Esophagus mucosa (tissue), 1 donor: ENCODE measurements at regions not wholly inside any gene's neighbourhood (a gene's known extent, or its start where the extent isn't known, plus 50 kb on each side); places are given as distances from the start of the nearest gene placed in this dataset.
"Not testable (repeated sequence)": the region's sequence is repeated elsewhere in the genome, so short reads cannot be mapped to it uniquely, and the experiment has no call there.

ENCODE experiments used
- ATAC-seq: fragments of 200-7000 bp; cut with Tn5 transposase; one replicate; pipeline ENCODE4 v1.9.1; 2020
- donor health status: DM: yes; HTN: yes; CAD: no.

DNA sequence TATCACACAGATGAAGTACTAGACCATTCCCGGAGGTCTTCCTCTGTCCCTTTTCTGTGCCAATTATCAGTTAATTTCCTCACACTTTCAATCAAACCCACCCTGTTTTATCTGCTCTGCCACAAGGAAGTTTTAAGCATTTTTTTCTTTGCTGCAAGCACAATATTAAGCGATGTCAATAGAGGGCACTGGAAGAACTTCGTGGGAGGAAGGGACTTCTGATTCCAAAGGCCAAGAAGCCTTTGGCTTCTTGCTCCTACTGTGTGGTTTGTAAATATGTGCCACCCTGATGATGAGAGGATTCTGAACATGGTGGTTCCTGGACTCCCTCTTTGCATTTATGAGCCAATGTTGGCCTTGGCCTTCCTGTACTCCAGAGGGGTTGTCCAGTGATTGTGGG, 1712.5 kb upstream of the C9orf72 start:
- ATAC-seq: no peak

DNA sequence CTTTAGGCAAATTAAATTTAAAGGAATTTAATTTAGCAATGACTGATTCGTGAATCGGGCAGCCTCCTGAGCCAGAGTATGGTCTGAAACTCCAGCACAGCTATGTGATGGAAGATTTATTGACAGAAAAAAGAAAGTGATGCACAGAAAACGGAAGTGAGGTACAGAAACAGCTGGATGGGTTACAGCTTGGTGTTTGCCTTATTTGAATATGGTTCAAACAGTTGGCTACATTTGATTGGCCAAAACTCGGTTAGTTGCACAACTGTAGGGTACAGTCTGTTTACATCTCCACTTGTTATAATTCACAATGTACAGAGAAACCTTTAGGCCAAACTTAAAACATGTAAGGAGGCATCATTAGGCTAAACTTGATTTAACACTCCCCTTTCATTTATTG, 1716.1 kb upstream of the C9orf72 start:
- no peak for ATAC-seq

DNA sequence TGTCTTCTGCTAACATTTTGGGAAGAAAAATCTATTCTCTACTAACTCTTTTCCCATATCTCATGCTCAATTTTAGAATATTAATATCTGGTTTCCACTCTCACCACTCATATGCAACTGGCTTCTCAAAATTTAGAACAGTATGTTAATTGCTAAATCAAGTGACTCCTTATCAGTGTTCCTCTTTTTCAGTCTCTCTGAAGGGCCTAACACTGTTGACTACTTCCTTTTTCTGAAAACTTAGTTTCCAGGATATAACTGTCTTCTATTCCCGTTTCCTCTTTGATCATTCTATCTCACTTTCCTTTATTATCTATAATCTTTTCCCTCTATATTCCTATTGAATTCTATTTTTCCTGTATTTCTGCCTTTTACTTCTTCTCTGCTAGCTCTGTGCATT, 1717.2 kb upstream of the C9orf72 start:
- no peak for ATAC-seq

DNA sequence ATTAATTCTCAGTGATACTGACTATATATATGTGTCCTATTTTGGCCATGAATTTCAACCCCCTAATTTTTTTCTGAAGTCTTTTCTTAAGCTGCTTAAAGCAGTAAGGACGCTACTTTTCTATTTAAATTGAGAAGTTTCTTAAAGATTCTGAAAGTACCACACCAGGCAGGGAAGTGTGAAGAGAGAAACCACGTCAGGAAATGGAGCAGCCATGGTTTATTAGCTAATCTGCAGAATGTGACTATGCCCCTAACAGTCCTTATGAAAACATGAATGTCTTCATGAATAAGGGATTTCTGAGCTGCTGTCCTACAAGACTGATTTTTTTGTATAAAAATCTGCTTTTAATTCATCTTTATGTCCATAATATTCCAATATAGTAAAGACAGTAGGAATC, 1724.3 kb upstream of the C9orf72 start:
- ATAC-seq: no peak

DNA sequence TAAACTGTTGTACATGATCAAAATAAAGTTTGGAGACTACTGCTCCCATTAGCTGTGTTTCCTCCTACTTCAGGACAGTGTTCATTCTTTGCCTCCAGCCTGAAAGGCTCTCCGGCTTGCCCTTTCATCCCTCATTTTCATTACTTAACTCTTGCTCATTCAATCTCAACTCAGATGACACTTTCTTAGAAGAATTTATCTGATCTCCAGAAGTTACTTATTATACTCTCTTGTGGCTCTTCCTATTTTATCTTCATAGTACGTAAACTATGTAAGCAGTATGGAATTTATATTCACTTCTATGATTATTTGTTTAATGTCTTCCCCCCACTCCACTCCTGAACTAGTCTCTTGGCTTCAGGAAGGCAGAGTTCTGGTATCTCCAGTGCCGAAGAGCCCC, 1737.9 kb upstream of the C9orf72 start:
- no peak for ATAC-seq

DNA sequence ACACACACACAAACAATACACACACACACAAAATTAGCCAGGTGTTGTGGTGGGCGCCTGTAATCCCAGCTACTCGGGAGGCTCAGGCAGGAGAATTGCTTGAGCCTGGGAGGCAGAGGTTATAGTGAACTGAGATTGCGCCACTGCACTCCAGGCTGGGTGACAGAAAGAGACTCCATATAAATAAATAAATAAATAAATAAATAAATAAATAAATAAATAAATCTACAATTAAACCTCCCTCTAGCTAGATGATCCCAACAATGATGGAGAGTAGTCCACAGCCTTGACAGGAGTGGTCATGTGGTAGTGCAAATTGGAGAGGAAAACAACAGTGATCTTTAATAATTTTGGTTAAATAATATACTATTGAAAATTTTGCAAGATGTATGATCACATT, 1739.0 kb upstream of the C9orf72 start:
- ATAC-seq: no peak

DNA sequence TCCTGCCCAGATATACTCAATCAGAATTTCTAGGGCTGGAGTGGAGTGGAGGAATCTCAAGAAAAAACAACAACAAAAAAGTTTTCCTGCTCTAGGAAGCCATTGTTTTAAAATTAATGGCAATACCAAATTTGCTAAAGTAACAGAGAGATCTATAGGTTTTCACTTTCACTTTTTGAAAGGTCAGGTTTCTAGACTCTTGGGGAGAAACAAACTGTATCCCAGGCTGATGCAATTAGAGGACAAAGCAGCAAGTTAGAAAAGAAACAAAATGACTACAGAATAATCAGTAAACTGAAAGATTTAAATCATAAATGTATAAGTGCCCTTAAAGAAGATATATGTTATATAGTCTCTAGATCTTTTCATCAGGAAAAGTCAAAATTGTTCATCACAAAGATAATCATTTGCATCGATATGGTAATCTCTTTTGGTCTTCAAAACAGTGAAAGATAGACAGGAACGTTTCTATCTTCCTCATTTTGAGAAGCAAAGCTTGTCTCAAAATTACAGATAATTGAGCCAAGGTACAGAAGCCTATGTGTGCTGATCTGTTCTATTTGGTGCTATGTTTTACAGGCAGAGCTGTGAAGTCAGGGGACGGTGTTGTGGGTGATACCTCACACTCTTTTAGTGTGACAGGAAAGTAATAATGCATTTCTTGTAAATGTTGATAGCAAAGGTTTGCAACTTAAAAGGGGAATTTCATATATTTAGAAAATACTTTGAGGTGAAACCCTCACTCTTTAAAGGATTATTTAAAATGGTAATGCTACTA, 1746.6 kb upstream of the C9orf72 start:
- no peak for ATAC-seq

DNA sequence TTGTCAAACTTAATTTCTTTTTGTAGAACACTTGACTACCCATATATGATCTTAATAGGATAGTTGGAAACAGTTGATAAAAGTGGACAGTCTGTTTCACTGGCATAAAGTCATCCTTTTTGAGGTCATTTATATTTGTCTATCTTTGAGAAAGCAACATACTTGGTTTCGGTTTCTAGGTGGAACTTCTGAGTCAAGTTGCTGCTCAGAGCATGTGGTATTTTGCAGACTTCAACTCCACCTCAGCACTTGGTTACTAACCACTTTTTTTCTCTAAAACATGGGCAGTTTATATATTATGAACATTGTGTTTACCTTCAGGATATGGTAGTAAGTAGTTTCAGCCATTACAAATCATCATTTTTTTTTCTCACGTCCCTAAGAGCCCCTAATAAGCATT, 1749.0 kb upstream of the C9orf72 start:
- no peak for ATAC-seq

DNA sequence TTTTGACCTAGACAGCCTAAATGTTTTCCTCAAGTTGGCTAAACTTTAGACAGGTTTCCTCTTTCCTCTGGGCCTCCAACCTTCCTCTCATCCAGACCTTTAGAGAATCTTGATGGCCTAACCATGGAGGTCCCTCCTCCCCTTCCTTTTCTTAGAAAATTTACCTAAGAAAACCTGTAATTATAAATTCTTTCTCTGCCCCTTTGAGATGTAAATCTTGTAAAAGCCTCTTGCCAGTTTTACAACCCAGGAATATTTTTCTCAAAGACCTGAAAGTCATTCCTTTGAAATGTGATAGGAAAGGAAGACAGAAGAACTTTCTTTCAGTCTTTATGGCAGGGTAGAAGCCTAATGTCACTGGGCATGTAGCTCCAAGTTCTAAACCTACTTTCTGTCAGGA, 1752.6 kb upstream of the C9orf72 start:
- no peak for ATAC-seq

DNA sequence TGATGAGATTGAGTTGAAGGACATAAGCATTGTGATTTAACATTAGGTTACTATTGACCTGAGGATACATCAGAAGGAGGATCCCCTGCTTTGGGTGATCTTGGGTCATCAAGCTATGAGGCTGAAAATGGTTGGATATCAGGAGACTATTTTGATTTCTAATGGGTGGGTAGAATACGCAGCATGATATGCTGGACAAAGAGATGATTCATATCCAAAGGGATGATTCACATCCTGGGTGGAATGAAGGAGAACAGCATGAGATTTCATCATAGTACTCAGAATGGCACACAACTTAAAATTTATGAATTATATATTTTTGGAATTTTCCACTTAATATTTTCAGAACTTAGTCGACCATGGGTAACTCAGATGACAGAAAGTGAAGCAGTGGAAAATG, 1759.5 kb upstream of the C9orf72 start:
- peak; percentile 89 for ATAC-seq

DNA sequence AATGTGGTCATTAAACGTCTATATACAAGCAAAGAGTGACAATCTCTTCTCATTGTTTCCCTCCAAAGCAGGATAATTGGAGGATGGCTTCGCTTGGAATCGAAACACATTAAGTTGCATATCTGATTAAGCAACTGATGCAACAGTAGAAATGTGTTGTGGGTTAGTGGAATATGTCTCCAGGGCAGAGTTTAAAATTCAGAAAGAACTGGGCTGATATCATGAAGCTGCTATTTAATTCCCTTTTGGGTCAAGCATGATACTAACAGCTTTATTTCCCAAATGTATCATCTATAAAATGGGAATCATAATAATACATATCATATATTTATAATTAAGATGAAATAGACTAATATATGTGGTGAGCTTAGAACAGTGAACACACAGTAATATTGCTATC, 1763.0 kb upstream of the C9orf72 start:
- ATAC-seq: no peak

DNA sequence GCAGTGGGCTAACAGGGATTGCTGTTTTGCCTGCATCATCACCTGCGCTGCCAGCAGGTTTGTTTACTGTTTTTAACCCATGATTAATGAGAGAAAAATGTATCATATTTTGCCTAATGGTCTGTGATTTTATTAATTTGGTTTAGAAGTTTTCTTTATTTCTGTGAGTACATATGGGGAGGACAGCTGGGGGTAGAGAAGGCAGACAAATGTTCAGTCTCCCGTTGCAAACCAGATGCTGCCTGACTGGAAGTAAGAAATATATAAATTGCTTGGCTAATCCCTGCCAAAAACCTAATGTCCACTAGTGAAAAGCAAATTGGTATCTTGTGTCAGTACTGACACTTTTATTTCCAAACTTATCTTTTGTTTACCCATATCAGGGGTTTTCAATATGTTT, 1766.1 kb upstream of the C9orf72 start:
- no peak for ATAC-seq

DNA sequence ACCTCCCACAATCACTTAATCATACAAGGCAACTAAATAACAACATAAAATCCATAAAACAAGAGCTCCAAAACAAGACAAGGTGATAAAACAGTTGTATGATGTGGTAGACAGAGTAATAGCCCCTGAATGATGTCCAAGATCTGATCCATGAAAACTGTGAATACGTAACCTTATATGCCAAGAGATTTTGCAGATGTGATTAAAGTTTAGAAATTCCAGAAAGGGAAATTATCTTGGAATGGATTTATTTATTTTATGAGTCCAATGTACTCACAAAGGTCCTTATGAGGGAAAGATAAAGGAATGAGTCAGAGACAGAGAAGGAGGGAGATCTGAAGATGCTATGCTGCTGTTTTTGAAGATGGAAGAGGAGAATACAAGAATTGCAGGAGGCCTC, 1775.7 kb upstream of the C9orf72 start:
- ATAC-seq: no peak

DNA sequence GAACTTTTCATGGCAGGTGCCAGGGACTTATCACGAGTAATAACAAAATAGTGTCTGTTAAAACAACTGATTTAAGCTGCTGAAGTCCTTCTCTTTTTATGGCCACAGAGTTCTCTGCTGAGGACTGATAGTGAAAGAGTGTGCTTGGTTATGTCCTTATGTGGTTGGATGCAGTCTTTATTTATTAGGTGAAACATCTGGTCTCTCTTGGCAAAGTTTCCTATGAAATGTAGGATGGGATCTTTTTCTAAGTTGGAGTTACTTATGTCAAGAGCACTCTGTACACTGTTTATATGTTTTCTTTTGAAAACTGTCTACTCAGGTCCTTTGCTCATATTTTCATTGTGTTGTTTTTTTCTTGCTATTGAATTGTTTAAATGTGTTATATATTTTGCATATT, 1816.1 kb upstream of the C9orf72 start:
- ATAC-seq: no peak

DNA sequence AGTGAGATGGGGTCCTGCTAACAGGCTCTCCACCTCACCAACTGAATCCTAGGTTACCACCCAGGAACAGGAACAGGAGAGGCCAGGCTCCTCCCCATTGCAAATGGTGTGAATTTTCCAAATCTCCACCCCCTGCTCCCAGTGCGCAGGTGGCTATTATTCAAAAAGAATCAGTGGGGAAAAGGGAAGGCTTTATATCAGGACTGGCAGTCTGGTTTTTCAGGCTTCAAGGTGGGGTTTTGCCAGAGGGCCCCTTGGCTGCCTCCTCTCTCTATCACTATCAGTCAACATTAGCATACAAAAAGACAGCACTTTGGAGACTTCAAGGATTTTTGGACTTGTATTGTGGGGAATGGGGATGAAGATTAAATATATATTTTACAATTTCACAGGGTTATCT, 1817.6 kb upstream of the C9orf72 start:
- no peak for ATAC-seq

DNA sequence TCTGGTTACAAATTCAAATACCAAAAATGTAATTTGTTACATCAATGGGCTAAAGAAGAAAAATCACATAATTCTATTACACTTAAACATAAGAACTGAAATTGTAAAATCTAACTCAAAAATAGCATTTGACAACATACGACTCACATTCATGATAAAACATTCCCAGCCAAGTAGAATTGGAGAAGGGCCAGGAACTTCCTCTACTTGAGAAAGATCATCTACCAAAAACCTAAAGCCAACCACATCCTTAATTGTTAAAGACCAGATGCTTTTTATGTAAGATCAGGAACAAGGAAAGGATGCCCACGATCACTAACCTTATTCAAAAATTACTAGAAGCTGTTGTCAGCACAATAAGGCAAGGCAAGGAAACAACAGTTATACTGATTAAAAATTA, 1819.8 kb upstream of the C9orf72 start:
- ATAC-seq: no peak

DNA sequence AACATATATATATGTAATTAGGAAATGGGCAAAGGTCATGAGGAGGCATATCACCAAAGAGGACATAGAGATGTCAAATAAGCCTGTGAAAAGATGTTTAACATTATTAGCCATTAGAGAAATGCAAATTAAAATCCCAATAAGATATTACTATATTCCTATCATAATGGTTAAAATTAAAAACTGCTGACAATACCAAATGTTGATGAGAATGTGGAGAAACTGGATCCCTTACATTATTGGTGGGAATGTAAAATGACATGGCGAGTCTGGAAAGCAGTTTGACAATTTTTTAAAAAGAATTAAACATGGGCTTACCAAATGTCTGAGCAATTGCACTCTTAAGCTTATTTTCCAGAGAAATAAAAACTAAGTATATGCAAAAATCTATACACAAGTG, 1821.6 kb upstream of the C9orf72 start:
- ATAC-seq: no peak

DNA sequence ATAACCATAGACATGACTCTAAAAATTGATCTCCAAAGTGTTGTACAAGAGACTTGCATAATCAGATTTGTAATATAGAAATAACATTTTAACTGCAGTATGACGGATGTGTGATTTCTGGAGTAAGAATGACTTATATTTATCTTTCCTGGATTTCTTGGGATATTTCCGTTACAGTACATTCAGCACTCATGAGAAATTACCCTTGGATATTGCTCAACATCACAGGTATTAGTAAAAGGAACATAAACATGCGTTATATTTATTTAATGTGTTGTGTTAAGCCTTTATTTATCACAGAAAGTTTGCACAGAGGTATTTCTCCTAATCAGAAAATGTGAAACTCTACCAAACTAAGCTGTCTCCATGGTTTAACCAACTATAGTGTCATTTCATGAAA, 1823.9 kb upstream of the C9orf72 start:
- ATAC-seq: no peak

DNA sequence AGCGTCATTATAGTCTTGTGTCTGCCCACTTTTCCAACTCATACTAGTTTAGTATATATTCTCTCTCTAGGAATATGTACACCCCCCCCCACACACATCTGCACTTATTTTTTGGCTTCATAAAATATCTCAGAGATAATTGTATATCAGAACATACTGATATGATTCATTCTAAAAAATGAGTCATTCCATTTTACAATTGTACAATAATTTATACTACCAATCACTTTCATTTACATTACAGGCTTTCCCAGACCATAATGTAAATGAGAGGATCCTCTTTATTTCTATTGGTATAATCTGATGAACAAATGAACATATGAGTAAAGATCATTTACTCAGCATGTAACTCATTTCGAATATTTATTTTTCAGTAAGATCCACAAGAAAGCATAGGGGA, 1842.9 kb upstream of the C9orf72 start:
- ATAC-seq: no peak

DNA sequence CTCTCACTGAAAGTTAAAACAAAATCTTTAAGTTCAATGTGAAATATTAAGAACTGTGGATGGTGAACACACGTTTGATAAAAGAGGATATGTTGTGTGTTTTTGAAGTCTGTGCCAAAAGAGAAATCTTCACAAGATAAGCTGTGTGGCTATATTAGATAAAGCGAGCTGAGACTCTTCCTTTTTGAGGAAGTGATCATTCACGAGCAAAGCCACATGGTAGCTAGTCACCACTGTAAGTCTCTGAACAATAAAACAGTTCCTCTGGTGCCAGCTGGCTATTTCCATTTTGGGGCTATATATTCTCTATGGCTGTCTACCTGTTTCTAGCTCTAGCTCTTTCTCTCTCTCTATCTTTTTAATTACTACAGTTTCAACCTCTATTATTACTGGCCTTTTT, 1849.2 kb upstream of the C9orf72 start:
- ATAC-seq: no peak

DNA sequence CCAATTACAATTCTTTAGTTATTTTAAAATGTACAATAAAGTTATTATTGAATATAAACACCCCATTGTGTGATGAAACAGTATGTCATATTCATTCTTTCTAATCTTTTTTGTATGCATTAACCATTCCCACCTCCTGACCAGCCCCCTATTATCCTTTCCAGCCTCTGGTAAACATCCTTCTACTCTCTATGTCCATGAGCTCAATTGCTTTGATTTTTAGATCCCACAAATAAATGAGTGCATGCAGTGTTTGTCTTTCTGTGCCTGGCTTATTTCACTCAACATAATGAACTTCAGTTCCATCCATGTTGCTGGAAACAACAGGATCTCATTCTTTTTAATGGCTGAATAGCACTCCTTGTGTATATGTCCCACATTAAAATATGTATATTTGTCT, 1858.9 kb upstream of the C9orf72 start:
- ATAC-seq: no peak

DNA sequence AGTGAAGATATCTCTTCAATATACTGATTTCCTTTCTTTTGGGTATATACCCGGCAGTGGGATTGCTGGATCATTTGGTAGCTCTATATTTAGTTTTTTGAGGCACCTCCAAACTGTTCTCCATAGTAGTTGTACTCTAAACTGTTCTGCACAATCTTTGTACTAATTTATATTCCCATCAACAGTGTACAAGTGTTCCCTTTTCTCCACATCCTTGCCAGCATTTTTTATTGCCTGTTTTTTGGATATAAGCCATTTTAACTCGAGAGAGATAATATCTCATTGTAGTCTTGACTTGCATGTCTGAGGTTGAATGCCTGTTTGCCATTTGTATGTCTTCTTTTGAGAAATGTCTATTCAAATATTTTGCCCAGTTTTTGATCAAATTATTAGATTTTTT, 1859.4 kb upstream of the C9orf72 start:
- ATAC-seq: not testable (repeated sequence)

DNA sequence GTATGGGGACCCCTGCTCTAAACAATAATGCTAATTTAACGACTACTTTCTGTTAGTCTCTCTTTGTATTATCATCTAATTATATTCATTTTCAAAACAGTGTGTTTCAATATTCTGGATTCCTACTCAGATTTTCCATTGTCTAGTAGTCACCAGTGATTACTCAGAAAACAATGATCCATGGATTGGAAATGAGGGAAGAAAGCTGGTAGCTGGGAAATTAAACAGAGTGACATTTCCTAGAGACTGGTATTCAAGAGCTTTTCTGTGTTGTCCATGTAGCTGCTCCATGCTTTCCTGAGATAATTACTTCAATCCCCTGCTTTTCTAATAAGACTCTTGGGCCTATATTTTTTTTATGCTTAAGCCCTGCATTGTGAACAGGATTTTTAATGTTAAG, 1862.1 kb upstream of the C9orf72 start:
- ATAC-seq: no peak

DNA sequence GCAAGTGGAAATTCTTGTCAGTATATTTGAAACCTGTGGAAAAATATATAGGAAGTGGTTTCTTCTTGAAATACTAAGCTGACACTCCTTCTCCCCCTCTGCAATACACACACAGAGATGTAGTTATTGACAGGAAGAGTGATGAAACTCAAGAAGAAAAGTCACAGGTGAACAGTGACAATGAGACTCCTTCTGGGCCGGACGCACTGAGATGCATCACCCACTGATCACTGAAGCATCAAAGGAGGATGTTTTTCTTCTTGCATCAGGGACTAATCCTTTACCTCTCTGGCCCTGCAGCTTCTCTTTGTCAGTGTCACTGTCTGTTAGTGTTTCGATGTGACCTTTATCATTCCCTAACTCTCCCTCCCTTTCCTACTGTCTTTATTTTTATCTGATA, 1864.2 kb upstream of the C9orf72 start:
- ATAC-seq: no peak

DNA sequence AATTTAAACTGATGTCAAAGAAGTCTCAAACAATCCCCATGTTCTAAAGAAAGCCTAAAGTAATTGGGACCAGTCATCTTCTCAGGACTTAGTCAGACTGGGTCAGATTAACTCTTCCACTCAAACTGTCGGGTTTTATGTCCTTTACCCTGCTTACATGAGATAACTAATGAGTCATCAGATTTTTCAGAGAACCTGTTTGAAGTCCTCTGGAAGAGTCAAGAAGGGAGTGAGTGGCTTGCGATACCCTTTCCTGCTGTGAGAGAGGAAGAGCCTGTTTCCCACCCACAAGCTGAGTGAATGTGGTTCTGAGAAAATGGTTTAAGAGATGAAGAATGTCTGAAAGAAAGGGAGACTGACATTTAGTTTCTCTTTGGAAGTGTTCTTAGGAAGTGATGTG, 1866.7 kb upstream of the C9orf72 start:
- ATAC-seq: peak; percentile 48
